GM18498 (cell line): ENCODE measurements at regions not wholly inside any gene's neighbourhood (a gene's known extent, or its start where the extent isn't known, plus 50 kb on each side); places are given as distances from the start of the nearest gene placed in this dataset.
"Not testable (repeated sequence)": the region's sequence is repeated elsewhere in the genome, so short reads cannot be mapped to it uniquely, and the experiment has no call there.

ENCODE experiments used
- ATAC-seq: cut with Tn5 transposase; IDR thresholded peaks from one replicate; pipeline ENCODE4 v1.9.1; 2021; ENCODE audit warnings: mild to moderate bottlenecking, moderate library complexity; ENCODE audit not compliant: unreplicated experiment

GRCh38 chr4:33065749-33066148, 2345.6 kb downstream of the PCDH7 start:
- ATAC-seq, result no peak

GRCh38 chr4:33067221-33067620, 2347.1 kb downstream of the PCDH7 start:
- no peak for ATAC-seq

DNA sequence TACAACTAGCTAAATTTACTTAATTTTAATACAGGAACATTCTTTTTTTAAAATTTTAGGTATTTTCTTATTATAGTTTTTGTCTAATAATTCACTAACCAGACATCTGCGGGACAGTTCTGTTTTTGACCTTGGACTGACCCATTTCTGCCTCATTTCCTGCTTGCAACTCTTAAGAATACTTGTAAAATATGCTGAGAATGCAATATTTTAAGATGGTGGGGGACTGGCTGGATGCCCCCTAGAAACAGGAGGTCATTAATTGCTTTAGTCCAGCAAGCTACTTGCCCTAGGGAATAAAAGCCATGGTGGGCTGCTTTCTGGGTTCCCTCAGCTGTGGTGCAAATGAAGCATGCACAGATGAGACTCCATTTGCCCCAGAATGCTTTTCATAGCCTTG, 2348.4 kb downstream of the PCDH7 start:
- no peak for ATAC-seq

- no peak for ATAC-seq
Observed at GRCh38 chr4:33071535-33071934, 2351.4 kb downstream of the PCDH7 start.

DNA sequence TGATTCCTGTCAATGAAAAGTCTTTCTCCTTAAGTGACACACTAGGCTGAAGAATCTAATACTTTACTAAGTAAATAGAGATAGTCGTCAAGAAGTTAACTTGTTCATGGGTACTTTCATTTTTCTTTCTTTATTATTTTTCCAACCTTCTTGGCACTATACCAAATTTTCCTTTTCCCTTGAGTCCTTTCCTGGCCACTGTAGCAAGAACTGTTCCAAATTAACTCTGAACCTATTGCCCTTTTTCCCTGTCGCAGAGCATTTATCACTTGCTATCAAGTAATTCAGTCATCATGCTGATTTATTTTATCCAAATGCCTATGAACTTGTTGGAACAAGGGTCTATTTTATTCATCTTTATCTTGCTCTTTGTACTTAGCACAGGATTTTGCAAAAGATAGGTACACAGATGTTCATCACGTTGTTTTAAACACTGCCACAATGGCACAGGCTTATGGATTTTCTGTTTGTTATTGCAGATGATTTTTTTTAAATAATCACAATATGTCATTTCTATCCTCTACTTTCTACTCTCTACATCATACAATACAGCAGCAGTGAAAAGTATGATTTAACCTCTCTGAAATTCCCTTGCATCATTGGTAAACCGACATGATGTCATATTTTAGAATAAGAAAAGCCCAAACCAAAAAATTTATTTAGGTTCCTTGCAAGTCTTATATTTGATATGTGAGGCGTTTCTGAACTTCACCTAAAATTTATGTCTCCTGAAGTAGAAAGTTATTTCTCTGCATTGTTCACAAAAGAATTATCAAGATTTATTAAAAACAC, 2352.3 kb downstream of the PCDH7 start:
- ATAC-seq, result no peak

DNA sequence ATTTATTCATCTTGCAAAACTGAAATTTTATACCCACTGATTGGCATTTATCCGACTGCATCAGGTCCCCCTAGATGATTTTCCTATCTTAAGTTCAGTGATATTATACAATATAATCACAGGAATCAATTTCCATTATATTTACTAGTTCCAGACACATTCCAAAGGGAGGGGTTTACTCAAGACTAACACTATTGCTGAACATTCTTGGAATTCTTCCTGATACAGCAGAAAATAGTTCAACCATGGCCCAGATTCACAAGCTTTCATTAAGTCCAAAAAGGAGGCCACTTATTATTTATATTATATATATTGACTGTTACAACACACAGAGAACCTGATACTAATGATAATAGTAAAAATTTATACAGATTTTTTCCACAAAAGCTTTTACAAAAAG, 2353.6 kb downstream of the PCDH7 start:
- ATAC-seq, result no peak

GRCh38 chr4:33078145-33078544, 2358.0 kb downstream of the PCDH7 start:
- ATAC-seq, result no peak

DNA sequence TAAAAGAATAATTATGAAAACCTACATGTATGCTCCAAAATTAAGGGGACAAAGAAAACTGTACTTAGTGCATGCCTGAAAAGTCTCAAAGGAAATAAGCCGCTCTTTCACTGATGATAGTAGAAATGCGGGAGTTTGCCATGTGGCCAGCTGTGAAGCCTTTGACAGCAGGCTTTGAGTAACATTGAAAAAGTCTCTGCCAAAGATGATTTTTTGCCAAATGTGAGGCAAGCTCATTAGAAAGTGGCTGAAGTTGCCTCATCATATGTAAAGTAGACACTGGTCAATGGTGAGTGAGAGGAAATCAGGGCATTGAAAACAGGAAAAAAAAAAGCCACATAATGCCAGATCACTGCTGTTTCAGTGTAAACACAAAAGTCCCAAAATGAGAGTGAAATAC, 2360.1 kb downstream of the PCDH7 start:
- no peak for ATAC-seq

- ATAC-seq, result no peak
Observed at GRCh38 chr4:33085709-33086108, 2365.5 kb downstream of the PCDH7 start.

DNA sequence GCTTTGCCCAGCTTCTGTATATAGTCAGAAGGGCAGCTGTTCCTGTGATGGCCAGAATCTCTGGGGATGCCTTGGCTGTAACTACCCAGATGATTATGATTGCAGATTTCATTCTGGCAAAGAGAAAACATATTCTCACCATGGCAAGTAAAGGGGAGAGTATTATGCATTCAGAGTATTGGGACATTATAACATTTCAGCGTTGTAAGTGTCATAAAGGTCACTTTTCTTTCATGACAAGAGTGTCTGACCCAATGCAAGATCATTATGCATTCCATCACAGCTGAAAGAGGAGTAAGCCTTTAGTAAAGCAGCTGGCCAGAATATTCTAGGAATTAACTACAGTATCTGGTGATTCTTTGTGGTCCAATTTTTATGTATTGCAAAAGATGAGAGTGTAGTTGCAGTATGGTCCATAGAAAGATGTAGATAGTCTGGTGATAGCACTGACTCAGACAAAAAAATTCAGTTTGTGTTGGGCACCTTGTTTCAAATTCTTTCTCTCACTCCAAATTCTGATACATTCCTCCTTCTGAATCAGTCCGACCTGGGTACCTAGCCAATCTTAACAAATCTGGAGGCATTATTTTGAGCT, 2366.3 kb downstream of the PCDH7 start:
- ATAC-seq, result no peak

GRCh38 chr4:33088713-33089112, 2368.5 kb downstream of the PCDH7 start:
- no peak for ATAC-seq

- ATAC-seq, result no peak
Observed at GRCh38 chr4:33090910-33091309, 2370.7 kb downstream of the PCDH7 start.

GRCh38 chr4:33091961-33092360, 2371.8 kb downstream of the PCDH7 start:
- ATAC-seq, result no peak

GRCh38 chr4:33104273-33104672, 2384.1 kb downstream of the PCDH7 start:
- peak; percentile 89 for ATAC-seq

GRCh38 chr4:33107814-33108213, 2387.6 kb downstream of the PCDH7 start:
- ATAC-seq, result no peak

DNA sequence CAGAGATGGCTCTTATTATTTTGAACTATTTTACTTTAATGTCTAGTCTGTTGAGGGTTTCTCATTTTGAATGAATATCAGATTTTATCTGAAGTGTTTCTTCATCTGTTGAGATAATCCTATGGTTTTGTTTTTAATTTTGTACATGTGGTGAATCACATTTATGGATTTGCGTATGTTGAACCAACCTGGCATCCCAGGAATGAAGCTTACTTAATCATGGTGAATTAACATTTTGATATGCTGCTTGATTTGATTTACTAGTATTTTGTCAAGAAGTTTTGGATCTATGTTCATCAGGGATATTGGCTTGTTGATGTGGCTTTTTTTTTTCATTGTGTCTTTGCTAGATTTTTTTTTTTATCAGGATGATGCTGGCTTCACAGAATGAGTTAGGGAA, 2390.9 kb downstream of the PCDH7 start:
- ATAC-seq, result no peak

DNA sequence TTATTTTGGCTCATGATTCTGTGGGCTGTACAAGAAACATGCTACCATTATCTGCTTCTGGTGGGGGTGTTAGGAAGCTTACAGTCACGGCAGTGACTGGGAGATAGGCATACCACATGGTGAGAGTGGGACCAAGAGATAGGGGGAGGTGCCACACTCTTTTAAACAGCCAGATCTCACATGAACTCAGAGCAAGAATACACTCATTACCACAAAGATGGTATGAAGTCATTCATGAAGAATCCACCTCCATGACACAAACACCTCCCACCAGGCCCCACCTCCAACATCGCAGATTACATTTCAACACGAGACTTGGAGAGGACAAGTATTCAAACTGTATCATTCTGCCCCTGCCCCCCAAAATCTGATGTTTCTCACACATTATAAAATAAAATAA, 2396.7 kb downstream of the PCDH7 start:
- no peak for ATAC-seq

GRCh38 chr4:33126002-33126401, 2405.8 kb downstream of the PCDH7 start:
- no peak for ATAC-seq

- not testable (repeated sequence) for ATAC-seq
Observed at GRCh38 chr4:33130662-33131061, 2410.5 kb downstream of the PCDH7 start.

DNA sequence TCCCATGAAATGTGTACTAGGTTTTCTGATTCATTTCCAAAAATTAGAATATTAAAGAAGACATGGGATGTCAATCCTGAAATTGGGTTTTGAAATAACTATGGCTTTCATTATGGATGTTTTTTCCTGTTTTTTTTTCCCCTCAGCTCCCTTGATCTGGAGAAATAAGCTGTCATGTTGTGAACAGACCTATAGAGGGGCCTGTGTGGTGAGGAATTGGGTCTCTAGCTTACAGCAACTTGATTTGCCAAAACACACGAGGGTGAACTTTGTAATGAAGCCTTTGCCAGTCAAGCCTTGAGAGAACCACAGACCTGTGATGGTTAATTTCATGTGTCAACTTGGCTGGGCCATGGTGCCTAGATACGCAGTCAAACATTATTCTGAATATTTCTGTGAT, 2413.6 kb downstream of the PCDH7 start:
- ATAC-seq, result no peak

DNA sequence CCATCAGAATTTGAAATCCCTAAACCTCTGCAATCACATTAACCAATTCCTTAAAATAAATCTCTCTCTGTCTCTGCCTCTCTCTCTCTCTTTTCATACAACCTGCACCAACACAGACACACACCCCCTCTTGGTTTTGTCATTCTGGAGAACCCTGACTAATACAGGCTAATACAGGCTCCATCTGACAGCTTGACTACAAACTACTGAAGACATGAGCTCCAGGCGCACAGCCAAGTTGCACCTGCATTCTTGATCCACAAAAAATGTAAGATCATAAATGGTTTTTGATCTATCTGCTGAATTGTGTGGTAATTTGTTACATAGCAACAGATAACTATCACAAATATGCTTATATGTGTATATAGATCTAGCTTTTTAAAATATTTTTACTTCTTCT, 2414.2 kb downstream of the PCDH7 start:
- no peak for ATAC-seq

DNA sequence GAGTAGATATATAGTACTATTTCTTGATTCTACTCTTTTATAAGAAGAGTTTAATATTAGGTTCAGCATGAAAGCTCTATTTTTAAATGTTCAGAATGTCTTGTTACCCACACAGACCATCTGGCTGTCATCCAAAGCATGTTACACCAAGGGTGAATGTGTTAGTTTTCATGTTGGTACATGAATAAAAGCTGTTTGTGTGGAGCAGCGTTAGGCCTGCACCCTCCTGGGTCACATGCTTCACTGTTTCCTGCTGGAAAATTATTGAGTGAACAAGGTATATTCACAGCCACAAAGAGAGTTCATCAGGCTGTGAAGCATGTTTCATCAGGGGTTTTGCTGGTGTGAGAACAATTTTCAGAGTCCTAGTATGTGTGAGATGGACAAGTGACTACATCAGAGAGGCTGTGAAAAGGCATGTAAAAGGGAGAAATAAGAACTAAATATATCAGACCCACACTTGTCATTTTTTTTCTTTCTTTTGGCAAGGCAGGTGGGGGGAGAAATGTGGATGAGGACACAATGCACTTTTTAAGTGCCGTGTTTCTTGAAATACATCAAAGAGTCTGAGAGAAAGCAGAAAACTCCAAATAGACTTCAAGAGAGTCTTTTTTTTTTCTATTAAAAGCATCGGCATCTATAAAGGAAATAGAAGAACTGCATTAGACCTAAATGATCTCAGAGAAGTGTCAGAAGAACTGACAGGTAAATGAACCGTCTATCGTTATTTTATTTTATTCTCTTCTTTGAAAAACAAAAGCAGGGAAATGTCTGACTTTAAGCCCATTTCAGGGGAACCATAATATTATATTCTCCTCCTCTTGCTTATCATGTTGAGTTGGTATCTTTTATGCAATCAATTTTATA, 2429.7 kb downstream of the PCDH7 start:
- no peak for ATAC-seq
